WERI-Rb-1 (cell line): ENCODE measurements at regions not wholly inside any gene's neighbourhood (a gene's known extent, or its start where the extent isn't known, plus 50 kb on each side); places are given as distances from the start of the nearest gene placed in this dataset.
A peak's percentile ranks its signal among the peaks of the same experiment; 100 is the strongest.
"Not testable (repeated sequence)": the region's sequence is repeated elsewhere in the genome, so short reads cannot be mapped to it uniquely, and the experiment has no call there.

ENCODE experiments used
- DNase-seq: peaks from one replicate; pipeline ENCODE4 v3.0.0-alpha.2; 2020
- H3K27ac ChIP-seq: fragments of 250-450 bp; sonication (Bioruptor Pico); 2 replicates; pipeline ENCODE4 v1.5.1; 2020; ENCODE audit warnings: mild to moderate bottlenecking, moderate library complexity
- H3K27me3 ChIP-seq: fragments of 250-450 bp; sonication (Bioruptor Pico); 2 replicates; pipeline ENCODE4 v1.5.1; 2021; ENCODE audit warnings: mild to moderate bottlenecking, low read depth, moderate library complexity; ENCODE audit not compliant: insufficient read depth, severe bottlenecking
- H3K36me3 ChIP-seq: fragments of 250-450 bp; sonication (Bioruptor Pico); 2 replicates; pipeline ENCODE4 v1.5.1; 2020; ENCODE audit warnings: mild to moderate bottlenecking, moderate library complexity
- H3K4me3 ChIP-seq: 2 replicates; pipeline ENCODE4 v1.5.1; 2011; ENCODE audit warnings: low read depth, mild to moderate bottlenecking, control low read depth, low read length
- H3K9me3 ChIP-seq: fragments of 250-450 bp; sonication (Bioruptor Pico); 2 replicates; pipeline ENCODE4 v1.5.1; 2021; ENCODE audit warnings: mild to moderate bottlenecking, moderate library complexity; ENCODE audit not compliant: severe bottlenecking
- TF ChIP-seq, protein P1 (sequence below): IDR thresholded peaks from 2 replicates; pipeline ENCODE4 v1.5.1; 2011; ENCODE audit warnings: low read depth, mild to moderate bottlenecking, control low read depth, inconsistent platforms, low read length

DNA sequence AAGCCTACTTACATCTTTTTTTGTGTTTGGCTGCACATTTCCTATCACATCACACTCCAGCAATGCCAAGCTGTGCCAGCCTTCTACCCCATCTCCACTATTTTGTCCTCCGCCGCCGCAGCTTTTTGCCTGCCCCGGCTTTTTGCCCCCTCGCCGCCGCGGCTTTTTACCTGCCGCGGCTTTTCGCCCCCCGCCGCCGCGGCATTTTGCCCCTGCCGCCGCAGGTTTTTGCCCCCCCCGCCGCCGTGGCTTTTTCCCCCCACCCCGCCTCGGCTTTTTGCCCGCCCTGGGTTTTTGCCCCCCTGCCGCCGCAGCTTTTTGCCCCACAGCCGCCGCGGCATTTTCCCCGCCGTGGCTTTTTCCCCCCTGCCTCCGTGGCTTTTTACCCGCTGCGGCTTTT lies 506.0 kb downstream of the ZNF37A start:
- no peaks in the 10 kb centered on the region for H3K9me3 ChIP-seq
- no peak for DNase-seq

DNA sequence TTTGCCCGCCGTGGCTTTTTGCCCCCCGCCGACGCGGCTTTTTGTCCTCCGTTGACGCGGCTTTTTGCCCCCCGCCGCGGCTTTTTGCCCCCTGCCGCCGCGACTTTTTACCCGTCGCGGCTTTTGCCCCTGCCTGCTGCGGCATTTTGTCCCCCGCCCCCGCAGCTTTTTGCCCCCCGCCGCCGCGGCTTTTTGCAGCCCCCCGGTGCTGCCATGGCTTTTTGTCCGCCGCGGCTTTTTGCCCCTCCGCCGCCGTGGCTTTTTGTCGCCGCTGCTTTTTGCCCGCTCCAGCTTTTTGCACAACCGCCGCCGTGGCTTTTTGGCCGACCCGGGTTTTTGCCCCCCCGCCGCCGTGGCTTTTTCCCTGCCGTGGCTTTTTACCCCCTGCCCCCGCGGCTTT lies 506.6 kb downstream of the ZNF37A start:
- no peaks in the 10 kb centered on the region for H3K9me3 ChIP-seq

More for the DNA sequence above, 506.0 kb downstream of the ZNF37A start:
- H3K4me3 ChIP-seq: no peak overlapping the region
- H3K27ac ChIP-seq: no peak overlapping the region
- peaks cover 4% of the 10 kb centered on the region for H3K27me3 ChIP-seq
- TF ChIP-seq, protein P1, sequence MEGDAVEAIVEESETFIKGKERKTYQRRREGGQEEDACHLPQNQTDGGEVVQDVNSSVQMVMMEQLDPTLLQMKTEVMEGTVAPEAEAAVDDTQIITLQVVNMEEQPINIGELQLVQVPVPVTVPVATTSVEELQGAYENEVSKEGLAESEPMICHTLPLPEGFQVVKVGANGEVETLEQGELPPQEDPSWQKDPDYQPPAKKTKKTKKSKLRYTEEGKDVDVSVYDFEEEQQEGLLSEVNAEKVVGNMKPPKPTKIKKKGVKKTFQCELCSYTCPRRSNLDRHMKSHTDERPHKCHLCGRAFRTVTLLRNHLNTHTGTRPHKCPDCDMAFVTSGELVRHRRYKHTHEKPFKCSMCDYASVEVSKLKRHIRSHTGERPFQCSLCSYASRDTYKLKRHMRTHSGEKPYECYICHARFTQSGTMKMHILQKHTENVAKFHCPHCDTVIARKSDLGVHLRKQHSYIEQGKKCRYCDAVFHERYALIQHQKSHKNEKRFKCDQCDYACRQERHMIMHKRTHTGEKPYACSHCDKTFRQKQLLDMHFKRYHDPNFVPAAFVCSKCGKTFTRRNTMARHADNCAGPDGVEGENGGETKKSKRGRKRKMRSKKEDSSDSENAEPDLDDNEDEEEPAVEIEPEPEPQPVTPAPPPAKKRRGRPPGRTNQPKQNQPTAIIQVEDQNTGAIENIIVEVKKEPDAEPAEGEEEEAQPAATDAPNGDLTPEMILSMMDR: no peak
- H3K36me3 ChIP-seq: no peaks in the 10 kb centered on the region

DNA sequence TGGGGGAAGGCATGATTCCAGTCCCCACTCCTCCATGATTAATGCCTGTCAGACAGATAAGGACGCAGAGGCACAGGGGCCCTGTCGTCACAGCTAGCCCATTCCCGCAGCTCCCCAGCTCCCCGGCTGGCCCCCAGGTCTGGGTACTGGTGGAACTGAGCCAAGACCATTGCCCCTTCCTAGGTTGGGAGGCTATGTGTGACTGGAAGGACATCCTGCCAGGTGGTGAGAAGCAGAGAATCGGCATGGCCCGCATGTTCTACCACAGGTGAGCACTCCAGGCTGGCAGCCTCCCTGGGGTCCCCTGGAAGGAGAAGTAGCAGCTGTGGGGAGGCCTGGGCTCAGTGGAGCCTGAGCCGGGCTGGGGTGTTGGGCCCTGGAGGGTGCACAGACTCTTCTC lies 509.5 kb downstream of the ZNF37A start:
- not testable (repeated sequence) for H3K9me3 ChIP-seq

More for the DNA sequence above, 506.6 kb downstream of the ZNF37A start:
- no peak for DNase-seq
- Histone ChIP-seq H3K4me3 (no peak overlapping the region), H3K36me3 (no peaks in the 10 kb centered on the region), H3K27ac (no peak overlapping the region), H3K27me3 (peaks cover 4% of the 10 kb centered on the region)
- TF ChIP-seq, protein P1: no peak

DNA sequence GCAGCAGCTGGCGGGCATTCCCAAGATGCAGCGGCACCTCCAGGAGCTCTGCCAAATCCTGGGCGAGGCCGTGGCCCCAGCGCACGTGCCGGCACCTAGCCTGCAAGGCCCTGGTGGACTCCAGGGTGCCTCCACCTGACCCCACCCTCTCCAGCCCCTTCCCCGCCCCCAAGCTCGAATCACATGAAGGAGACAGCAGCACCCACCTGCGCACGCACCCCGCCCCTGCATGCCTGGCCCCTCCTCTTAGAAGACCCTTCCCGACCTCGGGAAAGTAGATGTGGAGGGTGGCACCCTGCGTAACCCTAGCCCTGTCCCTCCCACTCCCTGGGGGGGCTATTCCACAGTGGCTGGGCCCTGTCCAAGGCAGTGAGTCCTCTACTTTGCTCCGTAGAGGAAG lies 510.3 kb downstream of the ZNF37A start:
- not testable (repeated sequence) for H3K36me3 ChIP-seq, H3K27ac ChIP-seq, DNase-seq, H3K9me3 ChIP-seq, H3K4me3 ChIP-seq, H3K27me3 ChIP-seq

More for the DNA sequence above, 509.5 kb downstream of the ZNF37A start:
- not testable (repeated sequence) for DNase-seq, H3K27ac ChIP-seq, H3K27me3 ChIP-seq, H3K4me3 ChIP-seq, H3K36me3 ChIP-seq

DNA sequence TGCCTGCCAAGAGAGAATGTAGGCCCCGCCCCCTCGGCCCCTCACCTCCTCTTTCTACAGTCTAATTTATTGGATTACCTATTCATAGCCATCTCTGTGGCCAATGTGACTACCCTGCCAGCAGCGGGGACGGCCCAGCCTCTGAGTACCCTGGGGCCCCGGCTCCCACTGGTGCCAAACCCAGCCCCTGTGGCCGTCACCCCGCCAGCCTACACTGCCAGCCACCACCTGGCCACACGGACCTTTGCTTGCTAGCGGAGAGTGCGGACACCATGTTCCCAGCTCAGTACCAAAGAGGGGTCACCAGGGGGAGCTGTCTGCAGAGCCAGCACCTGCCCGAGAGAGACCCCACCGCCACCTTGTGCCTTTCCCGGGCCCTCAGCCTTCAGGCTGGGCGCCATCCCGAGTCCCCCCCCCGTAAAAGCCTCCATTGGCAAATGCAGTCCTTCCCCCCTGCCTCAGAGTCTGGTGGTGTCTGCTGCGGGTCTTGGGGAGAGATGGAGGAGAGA lies 511.1 kb downstream of the ZNF37A start:
- peak; percentile 19 for DNase-seq
- TF ChIP-seq, protein P1: peak; percentile 53
- no peaks in the 10 kb centered on the region for H3K9me3 ChIP-seq
- H3K4me3 ChIP-seq: no peak overlapping the region
- H3K27me3 ChIP-seq: peaks cover 4% of the 10 kb centered on the region
- no peaks in the 10 kb centered on the region for H3K36me3 ChIP-seq
- no peak overlapping the region for H3K27ac ChIP-seq

DNA sequence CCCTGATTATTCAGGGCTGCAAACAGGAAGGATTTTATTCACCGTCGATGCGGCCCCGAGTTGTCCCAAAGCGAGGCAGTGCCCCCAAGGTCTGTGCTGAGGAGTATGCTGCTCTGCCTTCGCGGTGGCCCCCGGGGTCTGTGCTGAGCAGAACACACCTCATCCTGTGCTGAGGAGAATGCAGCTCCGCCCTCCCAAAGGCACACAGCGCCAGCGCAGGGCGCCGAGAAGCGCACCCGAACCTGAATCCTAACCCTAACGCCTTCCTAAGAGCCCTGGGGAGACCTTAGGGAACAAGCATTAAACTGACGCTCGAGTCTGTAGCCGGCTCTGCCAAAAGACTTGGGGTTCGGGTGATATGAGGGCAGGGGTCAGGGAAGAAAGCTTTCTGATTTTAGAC lies 521.5 kb downstream of the ZNF37A start:
- not testable (repeated sequence) for H3K36me3 ChIP-seq

DNA sequence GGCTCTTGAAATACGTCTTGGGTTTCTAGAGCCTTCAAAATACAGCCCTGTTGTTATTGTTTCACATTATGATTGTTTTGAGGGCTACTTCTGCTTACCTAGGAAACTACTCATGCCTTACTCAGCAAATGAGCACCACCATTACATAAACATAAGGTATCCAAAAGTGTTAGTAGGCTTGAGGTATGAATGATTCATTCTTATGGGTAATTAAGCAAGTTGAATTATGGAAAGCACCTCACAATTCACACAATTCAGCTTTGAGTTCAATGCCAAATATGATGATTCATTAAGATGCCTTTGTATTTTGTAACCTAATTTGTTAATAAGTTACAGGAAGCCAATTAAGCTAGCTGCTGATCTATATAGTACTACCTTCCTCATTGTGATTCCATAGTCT lies 525.7 kb downstream of the ZNF37A start:
- not testable (repeated sequence) for H3K27ac ChIP-seq, H3K27me3 ChIP-seq, DNase-seq, H3K9me3 ChIP-seq, H3K36me3 ChIP-seq, H3K4me3 ChIP-seq

More for the DNA sequence above, 521.5 kb downstream of the ZNF37A start:
- not testable (repeated sequence) for H3K4me3 ChIP-seq, H3K9me3 ChIP-seq, DNase-seq, H3K27ac ChIP-seq, H3K27me3 ChIP-seq

DNA sequence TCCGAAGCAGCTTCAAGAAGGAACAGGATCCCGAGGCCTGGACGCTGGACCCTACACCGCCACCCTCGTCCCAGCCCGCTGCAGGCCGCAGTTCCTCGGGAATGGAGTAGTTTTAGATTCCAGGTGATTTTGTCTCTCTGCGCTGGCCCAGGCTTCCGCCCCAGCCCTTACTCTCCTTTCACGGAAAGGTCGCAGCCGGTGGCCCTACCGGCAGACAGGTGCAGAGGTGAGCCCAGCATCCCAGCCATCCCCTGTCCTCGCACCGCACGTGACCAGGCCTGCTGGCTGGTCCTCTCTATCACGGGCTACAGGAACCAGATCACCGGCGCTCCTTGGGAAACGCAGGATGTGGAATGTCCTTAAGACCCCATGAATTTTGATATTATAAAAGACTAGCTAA lies 541.5 kb downstream of the ZNF37A start:
- not testable (repeated sequence) for DNase-seq, H3K27ac ChIP-seq, H3K36me3 ChIP-seq, H3K4me3 ChIP-seq, H3K9me3 ChIP-seq, H3K27me3 ChIP-seq
